ENCODE measurements at regions not wholly inside any gene's neighbourhood (a gene's known extent, or its start where the extent isn't known, plus 50 kb on each side); places are given as distances from the start of the nearest gene placed in this dataset.

GRCh38 chr4:149168645-149169044 is 647.0 kb downstream of the IQCM start:
- TF ChIP-seq POLR2A (IDR thresholded peaks at IDR 0.05): no peak
- no peak for TF ChIP-seq CTCF (IDR thresholded peaks at IDR 0.05)
